HL-60 (cell line): ENCODE measurements at regions not wholly inside any gene's neighbourhood (a gene's known extent, or its start where the extent isn't known, plus 50 kb on each side); places are given as distances from the start of the nearest gene placed in this dataset.

ENCODE experiments used
- DNase-seq, 2 experiments: peaks; one replicate each; pipeline ENCODE4 v3.0.0-alpha.2; 2010 to 2020; ENCODE audit warnings: low read depth in 1 of 2, low spot score in 1 of 2
- H3K27ac ChIP-seq: fragments of 250-450 bp; sonication (Bioruptor Pico); replicated peaks from 2 replicates; pipeline ENCODE4 v1.5.1; 2020; ENCODE audit warnings: mild to moderate bottlenecking, moderate library complexity
- H3K27me3 ChIP-seq: fragments of 250-450 bp; sonication (Bioruptor Pico); 2 replicates; pipeline ENCODE4 v1.5.1; 2021; ENCODE audit warnings: mild to moderate bottlenecking, moderate library complexity; ENCODE audit not compliant: insufficient read depth, poor library complexity, severe bottlenecking
- H3K4me3 ChIP-seq: replicated peaks from 2 replicates; pipeline ENCODE4 v1.5.1; 2011; ENCODE audit warnings: mild to moderate bottlenecking, control low read depth, low read length; ENCODE audit not compliant: insufficient read depth
- CTCF ChIP-seq: IDR thresholded peaks from one replicate; pipeline ENCODE4 v1.5.1; 2011; ENCODE audit warnings: low read length, control low read depth, inconsistent platforms; ENCODE audit not compliant: insufficient read depth
- GABPA ChIP-seq: IDR thresholded peaks from 2 replicates; pipeline ENCODE4 v1.6.1; 2012; ENCODE audit warnings: low read depth
- POLR2AphosphoS5 ChIP-seq: IDR thresholded peaks from 2 replicates; pipeline ENCODE4 v1.6.1; 2012; ENCODE audit warnings: low read depth
- REST ChIP-seq: IDR thresholded peaks from 2 replicates; pipeline ENCODE4 v1.6.1; 2012; ENCODE audit warnings: low read depth; ENCODE audit not compliant: insufficient replicate concordance
- SPI1 ChIP-seq: IDR thresholded peaks from 2 replicates; pipeline ENCODE4 v1.6.1; 2012; ENCODE audit warnings: low read depth, mild to moderate bottlenecking, borderline replicate concordance

- no peak for DNase-seq
- H3K4me3 ChIP-seq = no peak overlapping the region
- no peak for TF ChIP-seq SPI1
- no peak for TF ChIP-seq REST
- no peak for TF ChIP-seq POLR2AphosphoS5
- TF ChIP-seq GABPA = no peak
- no peak for TF ChIP-seq CTCF
- no peak overlapping the region for H3K27ac ChIP-seq
- no peaks in the 10 kb centered on the region for H3K27me3 ChIP-seq
Observed at GRCh38 chr6:167589615-167589940, 237.1 kb upstream of the AFDN start.

- Histone ChIP-seq H3K27ac (no peak overlapping the region), H3K4me3 (no peak overlapping the region), H3K27me3 (no peaks in the 10 kb centered on the region)
- DNase-seq = no peak
- TF ChIP-seq SPI1 (no peak), CTCF (no peak), POLR2AphosphoS5 (no peak), GABPA (no peak), REST (no peak)
Observed at GRCh38 chr6:167590193-167590592, 236.5 kb upstream of the AFDN start.
